ENCODE measurements at regions not wholly inside any gene's neighbourhood (a gene's known extent, or its start where the extent isn't known, plus 50 kb on each side); places are given as distances from the start of the nearest gene placed in this dataset.
"Not testable (repeated sequence)": the region's sequence is repeated elsewhere in the genome, so short reads cannot be mapped to it uniquely, and the experiment has no call there.

DNA sequence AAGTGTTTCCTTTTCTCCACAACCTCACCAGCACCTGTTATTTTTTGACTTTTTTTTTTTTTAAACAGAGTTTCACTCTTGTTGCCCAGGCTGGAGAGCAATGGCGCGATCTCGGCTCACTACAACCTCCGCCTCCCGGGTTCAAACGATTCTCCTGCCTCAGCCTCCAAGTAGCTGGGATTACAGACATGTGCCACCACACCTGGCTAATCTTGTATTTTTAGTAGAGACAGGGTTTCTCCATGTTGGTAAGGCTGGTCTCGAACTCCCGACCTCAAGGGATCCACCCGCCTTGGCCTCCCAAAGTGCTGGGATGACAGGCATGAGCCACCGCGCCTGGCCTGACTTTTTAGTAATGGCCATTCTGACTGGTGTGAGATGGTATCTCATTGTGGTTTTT, 123.2 kb upstream of the CCND2 start:
- not testable (repeated sequence) for TF ChIP-seq EZH2 (IDR thresholded peaks at IDR 0.05; ENCODE audit: borderline replicate concordance, insufficient read depth, low read depth, low read length, poor library complexity, severe bottlenecking)
- TF ChIP-seq, protein P1, sequence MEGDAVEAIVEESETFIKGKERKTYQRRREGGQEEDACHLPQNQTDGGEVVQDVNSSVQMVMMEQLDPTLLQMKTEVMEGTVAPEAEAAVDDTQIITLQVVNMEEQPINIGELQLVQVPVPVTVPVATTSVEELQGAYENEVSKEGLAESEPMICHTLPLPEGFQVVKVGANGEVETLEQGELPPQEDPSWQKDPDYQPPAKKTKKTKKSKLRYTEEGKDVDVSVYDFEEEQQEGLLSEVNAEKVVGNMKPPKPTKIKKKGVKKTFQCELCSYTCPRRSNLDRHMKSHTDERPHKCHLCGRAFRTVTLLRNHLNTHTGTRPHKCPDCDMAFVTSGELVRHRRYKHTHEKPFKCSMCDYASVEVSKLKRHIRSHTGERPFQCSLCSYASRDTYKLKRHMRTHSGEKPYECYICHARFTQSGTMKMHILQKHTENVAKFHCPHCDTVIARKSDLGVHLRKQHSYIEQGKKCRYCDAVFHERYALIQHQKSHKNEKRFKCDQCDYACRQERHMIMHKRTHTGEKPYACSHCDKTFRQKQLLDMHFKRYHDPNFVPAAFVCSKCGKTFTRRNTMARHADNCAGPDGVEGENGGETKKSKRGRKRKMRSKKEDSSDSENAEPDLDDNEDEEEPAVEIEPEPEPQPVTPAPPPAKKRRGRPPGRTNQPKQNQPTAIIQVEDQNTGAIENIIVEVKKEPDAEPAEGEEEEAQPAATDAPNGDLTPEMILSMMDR (IDR thresholded peaks at IDR 0.05) = not testable (repeated sequence)
